Middle frontal gyrus (tissue), 1 donor: ENCODE measurements at regions not wholly inside any gene's neighbourhood (a gene's known extent, or its start where the extent isn't known, plus 50 kb on each side); places are given as distances from the start of the nearest gene placed in this dataset.
"Not testable (repeated sequence)": the region's sequence is repeated elsewhere in the genome, so short reads cannot be mapped to it uniquely, and the experiment has no call there.

ENCODE experiments used
- DNase-seq: peaks from one replicate; pipeline ENCODE4 v3.0.0-alpha.2; 2015; ENCODE audit warnings: low spot score; ENCODE audit errors: extremely low spot score

GRCh38 chr13:33651766-33652165 is 166.2 kb upstream of the RFC3 start:
- no peak for DNase-seq

- no peak for DNase-seq
Observed at GRCh38 chr13:33657274-33657673, 160.7 kb upstream of the RFC3 start.

- no peak for DNase-seq
Observed at GRCh38 chr13:33659466-33659865, 158.5 kb upstream of the RFC3 start.

- DNase-seq = no peak
Observed at GRCh38 chr13:33659894-33660293, 158.1 kb upstream of the RFC3 start.

GRCh38 chr13:33662392-33662791 is 155.6 kb upstream of the RFC3 start:
- no peak for DNase-seq

DNA sequence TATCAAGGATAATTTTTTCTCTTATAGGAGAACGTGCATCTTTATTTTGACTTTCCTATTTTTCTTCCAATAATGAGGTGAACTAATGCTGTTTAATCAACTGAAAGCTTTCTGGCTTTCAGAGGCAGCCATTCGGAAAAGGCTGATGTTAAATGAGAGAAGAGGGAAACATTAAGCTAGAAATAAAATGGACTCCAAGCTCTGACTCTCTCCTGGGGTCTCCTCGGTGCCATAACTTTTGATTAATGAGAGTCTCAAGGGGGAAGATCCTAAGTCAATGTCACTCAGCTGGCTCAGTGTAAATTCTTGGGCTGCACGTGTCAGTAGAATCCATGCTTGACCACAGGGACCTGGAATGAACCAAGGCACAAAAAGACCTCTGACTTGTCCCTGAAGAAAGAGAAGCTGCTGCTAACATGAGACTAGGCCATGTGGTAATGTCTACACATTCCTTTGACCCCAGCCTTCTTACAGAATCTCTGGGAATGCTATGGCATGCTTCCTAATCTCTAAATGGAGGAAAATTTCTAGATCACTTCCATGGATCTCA is 152.2 kb upstream of the RFC3 start:
- no peak for DNase-seq

DNA sequence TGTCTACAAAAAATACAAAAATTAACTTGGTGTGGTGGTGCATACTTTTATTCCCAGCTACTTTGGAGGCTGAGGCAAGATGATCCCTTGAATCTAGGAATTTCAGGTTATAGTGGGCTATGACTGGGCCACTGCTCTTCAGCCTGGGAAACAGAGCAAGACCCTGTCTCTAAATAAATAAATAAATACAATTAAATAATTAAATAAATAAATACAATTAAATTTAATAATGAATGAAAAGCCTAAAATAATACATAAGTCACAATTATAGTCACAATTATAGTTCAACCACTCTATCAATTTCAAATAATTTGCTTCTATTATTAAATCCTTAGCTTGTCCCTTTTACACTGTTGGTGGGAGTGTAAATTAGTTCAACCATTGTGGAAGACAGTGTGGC is 146.4 kb upstream of the RFC3 start:
- DNase-seq = no peak

DNA sequence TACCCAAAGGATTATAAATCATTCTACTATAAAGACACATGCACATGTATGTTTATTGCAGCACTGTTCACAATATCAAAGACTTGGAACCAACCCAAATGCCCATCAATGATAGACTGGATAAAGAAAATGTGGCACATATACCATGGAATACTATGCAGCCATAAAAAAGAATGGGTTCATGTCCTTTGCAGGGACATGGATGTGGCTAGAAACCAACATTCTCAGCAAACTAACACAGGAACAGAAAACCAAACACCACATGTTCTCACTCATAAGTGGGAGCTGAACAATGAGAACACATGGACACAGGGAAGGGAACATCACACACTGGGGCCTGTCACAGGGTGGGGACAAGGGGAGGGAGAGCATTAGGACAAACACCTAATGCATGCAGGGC is 145.9 kb upstream of the RFC3 start:
- not testable (repeated sequence) for DNase-seq

DNA sequence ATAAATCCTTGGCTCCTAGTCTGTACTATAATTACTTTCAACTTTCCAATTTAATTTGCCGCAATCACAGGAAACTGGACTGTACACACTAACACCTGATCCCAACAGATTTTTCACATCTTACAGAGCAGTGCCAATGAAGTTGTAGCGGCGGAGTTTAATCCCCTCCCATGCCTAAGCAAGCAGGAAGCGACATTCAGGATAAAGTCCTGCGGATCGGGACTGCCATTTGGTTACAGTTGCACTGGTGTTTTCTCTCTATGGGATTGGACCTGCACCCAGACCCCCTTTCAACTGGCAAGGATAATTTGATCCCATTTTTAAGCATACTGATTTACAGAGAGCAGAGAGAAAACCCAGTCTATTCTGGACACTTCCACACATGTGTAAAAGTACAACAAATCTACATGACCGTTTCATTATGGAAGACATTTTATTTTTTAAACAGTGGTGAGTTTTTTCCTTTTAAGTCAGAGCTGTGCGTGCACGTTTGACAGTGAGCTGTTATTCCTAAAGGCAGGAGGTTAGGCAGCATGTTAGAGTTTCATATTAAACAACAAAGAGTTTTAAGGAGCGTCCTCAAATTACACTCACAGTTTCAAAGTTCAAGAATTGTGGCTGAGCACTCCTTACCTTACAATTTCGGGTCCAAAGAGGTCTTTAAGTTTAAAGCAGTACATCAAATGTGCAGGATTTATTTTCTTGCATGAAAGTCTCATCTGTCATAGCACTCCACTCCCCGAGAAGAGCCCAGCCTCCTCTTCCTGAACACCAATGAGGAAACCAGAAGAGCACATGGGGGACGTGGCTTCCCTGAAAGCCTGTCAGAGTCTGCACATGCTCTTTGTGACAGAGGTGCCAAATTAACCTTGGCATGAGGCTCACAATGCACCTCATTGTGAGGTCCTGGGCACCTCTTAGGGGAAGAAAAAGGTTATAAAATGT is 141.6 kb upstream of the RFC3 start:
- no peak for DNase-seq

DNA sequence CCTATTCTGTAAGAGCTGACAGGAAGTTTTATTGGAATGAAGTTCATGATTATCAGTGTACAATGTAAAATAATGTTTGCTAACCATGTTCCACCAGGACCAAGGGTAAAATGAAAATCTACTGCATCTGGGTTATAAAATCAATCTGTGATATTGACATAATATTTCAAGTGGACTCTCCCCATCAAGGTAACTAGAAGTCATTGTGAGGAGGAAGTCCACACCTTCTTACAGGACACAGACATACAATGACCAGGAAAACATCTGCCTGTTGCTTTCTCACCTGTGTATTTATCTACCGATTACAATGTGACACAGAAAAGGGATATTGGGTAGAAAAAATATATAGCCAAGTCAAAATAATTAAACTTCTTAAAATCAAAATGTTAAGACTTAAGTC is 140.7 kb upstream of the RFC3 start:
- DNase-seq = no peak

GRCh38 chr13:33678084-33678483 is 139.9 kb upstream of the RFC3 start:
- no peak for DNase-seq

DNA sequence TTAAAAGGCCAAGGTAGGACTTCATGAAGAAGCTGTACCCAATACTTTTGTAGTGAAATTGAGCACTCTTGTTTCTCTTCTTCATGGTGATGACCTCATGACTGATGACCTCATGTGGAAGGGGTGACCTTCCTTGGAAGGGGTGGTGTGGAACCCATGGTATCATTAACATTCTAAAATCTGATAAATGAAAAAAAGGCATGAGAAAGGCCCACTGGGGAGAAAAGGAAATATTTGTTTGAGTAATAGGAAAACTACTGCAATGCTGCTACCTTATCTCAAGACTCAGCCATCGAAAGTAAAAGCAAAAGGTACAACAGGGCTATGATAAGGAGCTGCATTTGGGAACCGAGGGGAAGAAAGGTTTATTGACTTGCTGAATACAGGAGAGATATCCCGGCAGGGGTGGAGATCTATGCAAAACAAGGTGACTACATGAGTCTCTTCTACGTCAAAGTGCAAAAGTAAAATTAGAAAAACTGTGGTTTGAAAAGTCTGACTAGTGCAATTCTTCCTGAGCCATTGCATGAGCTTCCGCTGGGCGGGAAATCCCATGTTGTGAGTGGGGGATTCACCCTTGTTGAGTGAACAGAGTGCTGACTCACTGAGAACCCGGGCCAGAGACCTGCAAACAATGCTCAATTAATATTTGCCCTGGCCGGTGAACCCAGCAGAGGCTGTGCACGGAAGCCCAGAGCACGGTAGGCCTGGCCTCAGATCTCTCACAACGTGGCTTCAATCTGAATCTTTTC is 138.9 kb upstream of the RFC3 start:
- no peak for DNase-seq

DNA sequence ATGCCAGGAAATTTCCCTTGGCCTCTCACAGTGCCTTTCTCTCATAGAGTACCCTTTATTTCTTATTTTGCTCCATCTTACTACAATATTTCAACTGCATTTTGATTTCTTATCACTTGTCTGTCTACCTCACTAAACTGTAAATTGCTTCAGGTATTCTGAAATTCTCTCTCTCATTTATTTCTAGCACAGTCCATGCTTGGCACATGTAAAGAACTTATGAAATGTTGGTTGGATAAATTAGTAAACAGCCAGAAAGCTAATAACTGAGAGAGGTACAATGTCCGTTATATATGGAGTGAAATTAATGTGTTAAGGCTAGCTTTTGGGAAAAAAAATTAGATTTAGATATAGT is 138.3 kb upstream of the RFC3 start:
- no peak for DNase-seq

DNA sequence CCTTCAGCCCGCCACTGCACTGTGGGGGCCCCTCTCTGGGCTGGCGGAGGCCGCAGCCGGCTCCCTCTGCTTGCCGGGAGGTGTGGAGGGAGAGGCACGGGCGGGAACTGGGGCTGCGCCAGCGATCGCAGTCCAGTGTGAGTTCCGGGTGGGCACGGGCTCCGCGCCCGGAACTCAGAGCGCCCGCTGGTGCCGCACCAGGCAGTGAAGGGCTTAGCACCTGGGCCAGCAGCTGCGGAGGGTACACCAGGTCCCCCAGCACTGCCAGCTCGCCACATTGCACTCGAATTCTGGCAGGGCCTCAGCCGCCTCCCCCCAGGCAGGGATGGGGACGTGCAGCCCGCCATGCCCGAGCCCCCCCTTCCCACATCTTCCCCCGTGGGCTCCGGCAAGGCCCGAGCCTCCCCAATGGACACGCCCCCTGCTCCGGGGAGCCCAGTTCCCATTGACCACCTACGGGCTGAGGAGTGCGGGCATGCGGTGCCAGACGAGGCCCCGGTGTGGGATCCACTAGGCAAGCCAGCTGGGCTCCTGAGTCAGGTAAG is 135.9 kb upstream of the RFC3 start:
- DNase-seq = no peak

- DNase-seq = not testable (repeated sequence)
Observed at GRCh38 chr13:33682646-33683045, 135.3 kb upstream of the RFC3 start.

GRCh38 chr13:33683376-33683775 is 134.6 kb upstream of the RFC3 start:
- no peak for DNase-seq

- DNase-seq = no peak
Observed at GRCh38 chr13:33684874-33685273, 133.1 kb upstream of the RFC3 start.

- no peak for DNase-seq
Observed at GRCh38 chr13:33686772-33687480, 131.0 kb upstream of the RFC3 start.

DNA sequence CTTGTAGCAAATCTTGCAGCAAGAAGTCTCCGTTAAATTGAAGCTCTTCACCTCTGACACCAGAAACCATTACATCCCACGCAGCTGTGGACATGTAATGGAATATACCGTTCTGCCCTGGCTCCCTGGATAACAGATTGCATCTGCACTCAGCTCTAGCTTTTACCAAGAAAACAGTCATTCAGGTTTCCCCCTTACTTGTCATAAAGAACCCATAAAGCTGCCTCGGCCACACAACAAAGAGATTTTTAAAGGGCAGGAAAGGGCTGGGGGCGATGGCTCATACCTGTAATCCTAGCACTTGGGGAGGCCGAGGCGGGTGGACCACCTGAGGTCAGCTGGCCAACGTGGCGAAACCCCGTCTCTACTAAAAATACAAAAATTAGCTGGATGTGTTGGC is 127.6 kb upstream of the RFC3 start:
- no peak for DNase-seq

- DNase-seq = no peak
Observed at GRCh38 chr13:33691980-33692379, 126.0 kb upstream of the RFC3 start.

DNA sequence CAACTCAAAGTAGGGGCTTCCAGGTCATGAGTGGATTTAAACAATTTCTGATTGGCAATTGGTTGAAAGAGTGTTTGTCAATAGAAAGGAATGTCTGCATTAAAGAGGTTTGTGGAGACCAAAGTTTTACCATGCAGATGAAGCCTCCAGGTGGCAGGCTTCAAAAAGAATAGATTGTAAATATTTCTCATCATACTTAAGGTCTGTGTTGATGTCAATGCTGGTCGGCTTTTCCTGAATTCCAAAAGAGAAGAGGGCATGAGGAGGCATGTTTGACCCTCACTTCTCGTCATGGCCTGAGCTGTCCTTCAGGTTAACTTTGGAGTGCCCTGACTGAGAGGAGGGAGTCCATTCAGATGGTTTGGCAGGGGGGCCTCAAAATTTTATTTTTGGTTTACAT is 125.4 kb upstream of the RFC3 start:
- DNase-seq = no peak
